IMR-90 (cell line): ENCODE measurements at regions not wholly inside any gene's neighbourhood (a gene's known extent, or its start where the extent isn't known, plus 50 kb on each side); places are given as distances from the start of the nearest gene placed in this dataset.

Experiments used
- ATAC-seq: fragments of 200-7000 bp; cut with Tn5 transposase; 2 replicates; pipeline ENCODE4 v1.9.1; 2020; ENCODE audit warnings: low read depth, mild to moderate bottlenecking, moderate library complexity
- BruUV-seq: library from RNA; stranded (reverse); fragments of 400-500 nt; replicated peaks from 2 replicates; lab custom pipeline; 2021; lab: Mats Ljungman, UMichigan
- CTCF ChIA-PET: fragments of 300-600 bp; formaldehyde crosslinking; extraction: SDS; loops from one replicate; lab custom pipeline; 2021; ENCODE audit warnings: antibody characterized with exemption; lab: Yijun Ruan, JAX
- POLR2A ChIA-PET: fragments of 300-600 bp; sonication (Branson Sonifier 250); formaldehyde crosslinking; loops from one replicate; lab custom pipeline; 2022; ENCODE audit warnings: antibody characterized with exemption; ENCODE audit not compliant: unreplicated experiment; lab: Charles Lee
- DNase-seq: peaks from one replicate; pipeline ENCODE4 v3.0.0; 2013
- H2AFZ ChIP-seq: replicated peaks from 2 replicates; pipeline ENCODE3; 2013; ENCODE audit warnings: low read length, mild to moderate bottlenecking; ENCODE audit not compliant: poor library complexity
- H2AK5ac ChIP-seq: 2 replicates; pipeline ENCODE4 v1.6.1; 2013; ENCODE audit warnings: low read depth, low read length, inconsistent platforms
- H2AK9ac ChIP-seq: replicated peaks from 2 replicates; pipeline ENCODE3; 2013; ENCODE audit warnings: mild to moderate bottlenecking, low read depth, low read length, moderate library complexity; ENCODE audit not compliant: poor library complexity
- H2BK120ac ChIP-seq: 2 replicates; pipeline ENCODE4 v1.6.1; 2013; ENCODE audit warnings: low read depth, low read length, inconsistent platforms
- H2BK15ac ChIP-seq: 3 replicates; pipeline ENCODE4 v1.6.1; 2013; ENCODE audit warnings: low read depth, low read length, inconsistent platforms
- H2BK20ac ChIP-seq: 2 replicates; pipeline ENCODE4 v1.6.1; 2013; ENCODE audit warnings: low read depth, mild to moderate bottlenecking, inconsistent platforms, low read length, moderate library complexity
- H2BK5ac ChIP-seq: 2 replicates; pipeline ENCODE4 v1.6.1; 2013; ENCODE audit warnings: mild to moderate bottlenecking, low read depth, low read length, inconsistent platforms; ENCODE audit not compliant: poor library complexity, severe bottlenecking
- H3K14ac ChIP-seq: replicated peaks from 2 replicates; pipeline ENCODE4 v1.6.1; 2013; ENCODE audit warnings: low read depth, low read length, inconsistent platforms
- H3K18ac ChIP-seq: 2 replicates; pipeline ENCODE4 v1.6.1; 2013; ENCODE audit warnings: low read depth, low read length, control low read depth
- H3K23ac ChIP-seq: 2 replicates; pipeline ENCODE4 v1.6.1; 2013; ENCODE audit warnings: low read depth, low read length, inconsistent platforms
- H3K27ac ChIP-seq: 2 replicates; pipeline ENCODE4 v1.5.1; 2013; ENCODE audit warnings: mild to moderate bottlenecking, control low read depth, low read length; ENCODE audit not compliant: insufficient read depth
- H3K27me3 ChIP-seq: 2 replicates; pipeline ENCODE4 v1.6.1; 2013; ENCODE audit warnings: low read length; ENCODE audit not compliant: control insufficient read depth, insufficient read depth
- H3K36me3 ChIP-seq: 2 replicates; pipeline ENCODE4 v1.6.1; 2013; ENCODE audit warnings: low read length, mixed read lengths; ENCODE audit not compliant: control insufficient read depth, insufficient read depth
- H3K4ac ChIP-seq: 2 replicates; pipeline ENCODE4 v1.6.1; 2013; ENCODE audit warnings: low read depth, low read length, inconsistent platforms
- H3K4me1 ChIP-seq: 2 replicates; pipeline ENCODE4 v1.6.1; 2013; ENCODE audit warnings: low read length, mixed read lengths; ENCODE audit not compliant: control insufficient read depth, insufficient read depth
- H3K4me2 ChIP-seq: 2 replicates; pipeline ENCODE4 v1.6.1; 2013; ENCODE audit warnings: low read depth, mild to moderate bottlenecking, control low read depth, low read length, moderate library complexity
- H3K4me3 ChIP-seq: 2 replicates; pipeline ENCODE4 v1.5.1; 2013; ENCODE audit warnings: low read depth, mild to moderate bottlenecking, control low read depth, low read length, moderate library complexity; ENCODE audit not compliant: insufficient read depth
- H3K56ac ChIP-seq: 2 replicates; pipeline ENCODE4 v1.6.1; 2013; ENCODE audit warnings: low read length, inconsistent platforms; ENCODE audit not compliant: insufficient read depth; ENCODE audit errors: extremely low read depth
- H3K79me1 ChIP-seq, 2 experiments: 2 replicates each; pipeline ENCODE4 v1.6.1; 2013; ENCODE audit warnings: low read length in 2 of 2, inconsistent platforms in 1 of 2, low read depth in 1 of 2
- H3K9ac ChIP-seq: 2 replicates; pipeline ENCODE4 v1.6.1; 2013; ENCODE audit warnings: low read depth, low read length, control low read depth
- H3K9me1 ChIP-seq: 2 replicates; pipeline ENCODE4 v1.6.1; 2013; ENCODE audit warnings: low read length, inconsistent platforms; ENCODE audit not compliant: insufficient read depth
- H3K9me3 ChIP-seq: 2 replicates; pipeline ENCODE4 v1.6.1; 2013; ENCODE audit warnings: low read length; ENCODE audit not compliant: control insufficient read depth, insufficient read depth
- H4K20me1 ChIP-seq: 2 replicates; pipeline ENCODE4 v1.6.1; 2013; ENCODE audit warnings: low read length, inconsistent platforms; ENCODE audit not compliant: insufficient read depth
- H4K5ac ChIP-seq: 2 replicates; pipeline ENCODE4 v1.6.1; 2013; ENCODE audit warnings: mild to moderate bottlenecking, low read depth, low read length, control low read depth
- H4K8ac ChIP-seq, 2 experiments: 2 replicates each; pipeline ENCODE4 v1.6.1; 2013; ENCODE audit warnings: low read depth in 2 of 2, low read length in 2 of 2, control low read depth in 1 of 2, inconsistent platforms in 1 of 2
- H4K91ac ChIP-seq: 2 replicates; pipeline ENCODE4 v1.6.1; 2013; ENCODE audit warnings: low read depth, low read length, inconsistent platforms; ENCODE audit not compliant: insufficient read depth
- BHLHE40 ChIP-seq: fragments of 150-350 bp; IDR thresholded peaks from 2 replicates; pipeline ENCODE4 v1.6.1; 2016; ENCODE audit warnings: mild to moderate bottlenecking, low read depth, low read length
- CTCF ChIP-seq: conservative IDR thresholded peaks from 2 replicates; pipeline ENCODE4 v1.5.1; 2012; ENCODE audit warnings: mild to moderate bottlenecking, low read depth, low read length, improper control_type of control experiment
- ELK1 ChIP-seq: fragments of 150-350 bp; IDR thresholded peaks from 2 replicates; pipeline ENCODE4 v1.6.1; 2016; ENCODE audit warnings: low read depth, mild to moderate bottlenecking, low read length, moderate library complexity, borderline replicate concordance
- FOS ChIP-seq: fragments of 150-350 bp; IDR thresholded peaks from 2 replicates; pipeline ENCODE4 v1.6.1; 2016; ENCODE audit warnings: low read depth, low read length
- MAFK ChIP-seq: IDR thresholded peaks from 2 replicates; pipeline ENCODE4 v1.6.1; 2012; ENCODE audit warnings: low read depth, low read length, improper control_type of control experiment
- NFE2L2 ChIP-seq: fragments of 150-350 bp; IDR thresholded peaks from 2 replicates; pipeline ENCODE4 v1.6.1; 2016; ENCODE audit warnings: low read depth, mild to moderate bottlenecking, low read length
- POLR2A ChIP-seq: IDR thresholded peaks from 2 replicates; pipeline ENCODE4 v1.6.1; 2012; ENCODE audit warnings: mild to moderate bottlenecking, low read depth, low read length
- RAD21 ChIP-seq: IDR thresholded peaks from 2 replicates; pipeline ENCODE4 v1.6.1; 2012; ENCODE audit warnings: low read length, improper control_type of control experiment
- RFX5 ChIP-seq: IDR thresholded peaks from 2 replicates; pipeline ENCODE4 v1.8.0; 2012; ENCODE audit warnings: low read depth, mild to moderate bottlenecking, low read length, moderate library complexity
- SMC3 ChIP-seq: fragments of 150-350 bp; IDR thresholded peaks from 2 replicates; pipeline ENCODE4 v1.6.1; 2016; ENCODE audit warnings: low read depth, mild to moderate bottlenecking, antibody characterized with exemption, low read length, moderate library complexity
- WGBS, 2 experiments: methylation state at CpG; one replicate each; pipeline versions ENCODE4 v1.1.5 to v1.1.7; 2013; ENCODE audit warnings: missing lambda C conversion rate in 2 of 2; ENCODE audit not compliant: insufficient read length in 1 of 2; ENCODE audit errors: extremely low coverage in 2 of 2; 5-methylcytosine and 5-hydroxymethylcytosine counted together
- dilution Hi-C: fragments of 300-500 bp; cut with HindIII; formaldehyde crosslinking; loops from one replicate; pipeline ENCODE4 v1.14.3; 2018; ENCODE audit warnings: low sequenced_read_pairs; ENCODE audit not compliant: unreplicated experiment
- in situ Hi-C: fragments of 300-500 bp; cut with MboI; formaldehyde crosslinking; loops from 3 replicates; pipeline ENCODE4 v1.14.3; 2019; ENCODE audit warnings: low sequenced_read_pairs, inconsistent platforms, mixed read lengths
- intact Hi-C: fragments of 100-400 bp; cut with micrococcal nuclease; formaldehyde crosslinking; loops from 2 replicates; pipeline ENCODE4 v1.10.0; 2022

GRCh38 chr2:150769421-150769820 is 282.0 kb upstream of the RND3 start:
- H3K4me1 ChIP-seq: no peaks in the 10 kb centered on the region
- no peaks in the 10 kb centered on the region for H3K27me3 ChIP-seq
- H4K5ac ChIP-seq: no peak overlapping the region
- no peak overlapping the region for H3K56ac ChIP-seq
- no peaks in the 10 kb centered on the region for H4K20me1 ChIP-seq
- no peaks in the 10 kb centered on the region for H3K36me3 ChIP-seq
- H4K91ac ChIP-seq: no peak overlapping the region
- no peak overlapping the region for H2BK5ac ChIP-seq
- no CpG with 5 or more reads among the region's 1 CpG for WGBS, 2 experiments
- H3K18ac ChIP-seq: no peak overlapping the region
- no peak overlapping the region for H3K4ac ChIP-seq
- no peak overlapping the region for H2AFZ ChIP-seq
- in situ Hi-C loops (no loop called here), dilution Hi-C loops (no loop called here), intact Hi-C loops (no loop called here)
- H3K4me2 ChIP-seq: no peak overlapping the region
- POLR2A ChIA-PET: no interaction called here
- H4K8ac ChIP-seq: no peak overlapping the region
- no peaks in the 10 kb centered on the region for H3K9me3 ChIP-seq
- TF ChIP-seq NFE2L2 (no peak), CTCF (no peak), RAD21 (no peak), FOS (no peak), RFX5 (no peak), SMC3 (no peak), POLR2A (no peak), BHLHE40 (no peak), MAFK (no peak), ELK1 (no peak)
- H3K79me1 ChIP-seq: no peaks in the 10 kb centered on the region
- no peak overlapping the region for H2BK15ac ChIP-seq
- no peak overlapping the region for H3K4me3 ChIP-seq
- ATAC-seq (no peak), DNase-seq (no peak)
- H3K9me1 ChIP-seq: no peaks in the 10 kb centered on the region
- H3K14ac ChIP-seq: no peak overlapping the region
- no TSS peak for BruUV-seq
- H3K9ac ChIP-seq: no peak overlapping the region
- H3K27ac ChIP-seq: no peak overlapping the region
- no peak overlapping the region for H2AK9ac ChIP-seq
- H2AK5ac ChIP-seq: no peak overlapping the region
- H2BK120ac ChIP-seq: no peak overlapping the region
- H3K23ac ChIP-seq: no peak overlapping the region
- H2BK20ac ChIP-seq: no peak overlapping the region
- CTCF ChIA-PET: no interaction called here
